HL-60 (cell line): ENCODE measurements at regions not wholly inside any gene's neighbourhood (a gene's known extent, or its start where the extent isn't known, plus 50 kb on each side); places are given as distances from the start of the nearest gene placed in this dataset.

Experiments used
- POLR2AphosphoS5 ChIP-seq: IDR thresholded peaks from 2 replicates; pipeline ENCODE4 v1.6.1; 2012; ENCODE audit warnings: low read depth
- REST ChIP-seq: IDR thresholded peaks from 2 replicates; pipeline ENCODE4 v1.6.1; 2012; ENCODE audit warnings: low read depth; ENCODE audit not compliant: insufficient replicate concordance

- TF ChIP-seq REST, result no peak
- no peak for TF ChIP-seq POLR2AphosphoS5
Observed at GRCh38 chr7:81449105-81449504, 320.7 kb downstream of the HGF start.
